Left renal pelvis (tissue), 4 donors: ENCODE measurements at regions not wholly inside any gene's neighbourhood (a gene's known extent, or its start where the extent isn't known, plus 50 kb on each side); places are given as distances from the start of the nearest gene placed in this dataset.

ENCODE experiments used
- DNase-seq, 4 donors: peaks; one replicate each; pipeline ENCODE4 v3.0.0-alpha.2; 2013; ENCODE audit warnings: low read depth in 4 of 4, low spot score in 3 of 4

- no peak for DNase-seq
Measured at GRCh38 chrX:4935401-4935800, 1222.0 kb upstream of the PRKX start.

- no peak for DNase-seq
Measured at GRCh38 chrX:4932790-4933189, 1219.3 kb upstream of the PRKX start.

GRCh38 chrX:4930426-4930825 is 1217.0 kb upstream of the PRKX start:
- no peak for DNase-seq

GRCh38 chrX:4925911-4926310 is 1212.5 kb upstream of the PRKX start:
- DNase-seq: no peak

- no peak for DNase-seq
Measured at GRCh38 chrX:4909348-4909747, 1195.9 kb upstream of the PRKX start.

GRCh38 chrX:4905576-4905975 is 1192.1 kb upstream of the PRKX start:
- no peak for DNase-seq

- DNase-seq: no peak
Measured at GRCh38 chrX:4881277-4881676, 1167.8 kb upstream of the PRKX start.

- DNase-seq: no peak
Measured at GRCh38 chrX:4878640-4879039, 1165.2 kb upstream of the PRKX start.

GRCh38 chrX:4876268-4876667 is 1162.8 kb upstream of the PRKX start:
- DNase-seq: no peak

GRCh38 chrX:4851534-4851933 is 1138.1 kb upstream of the PRKX start:
- DNase-seq: no peak

- DNase-seq: no peak
Measured at GRCh38 chrX:4850312-4850711, 1136.9 kb upstream of the PRKX start.

GRCh38 chrX:4844376-4844775 is 1130.9 kb upstream of the PRKX start:
- no peak for DNase-seq

- DNase-seq: no peak
Measured at GRCh38 chrX:4841216-4841745, 1127.8 kb upstream of the PRKX start.

GRCh38 chrX:4831574-4831973 is 1118.1 kb upstream of the PRKX start:
- no peak for DNase-seq

GRCh38 chrX:4830880-4831557 is 1117.6 kb upstream of the PRKX start:
- DNase-seq: no peak

GRCh38 chrX:4825550-4825949 is 1112.1 kb upstream of the PRKX start:
- no peak for DNase-seq

GRCh38 chrX:4809571-4809970 is 1096.1 kb upstream of the PRKX start:
- DNase-seq: no peak

- DNase-seq: no peak
Measured at GRCh38 chrX:4805502-4805901, 1092.1 kb upstream of the PRKX start.

- no peak for DNase-seq
Measured at GRCh38 chrX:4800756-4801155, 1087.3 kb upstream of the PRKX start.

- DNase-seq: no peak
Measured at GRCh38 chrX:4787971-4788370, 1074.5 kb upstream of the PRKX start.

- no peak for DNase-seq
Measured at GRCh38 chrX:4764888-4765287, 1051.4 kb upstream of the PRKX start.

GRCh38 chrX:4762196-4762595 is 1048.7 kb upstream of the PRKX start:
- no peak for DNase-seq
